B cell (primary cell): ENCODE measurements at regions not wholly inside any gene's neighbourhood (a gene's known extent, or its start where the extent isn't known, plus 50 kb on each side); places are given as distances from the start of the nearest gene placed in this dataset.

Experiments used
- ATAC-seq: fragments of 200-7000 bp; cut with Tn5 transposase; one replicate; pipeline ENCODE4 v1.10.0; 2021; ENCODE audit warnings: low read depth, mild to moderate bottlenecking, moderate number of reproducible peaks, moderate library complexity
- CTCF ChIA-PET: fragments of 350-600 bp; sonication (Branson Sonifier 250); formaldehyde crosslinking; loops from one replicate; lab custom pipeline; 2021; ENCODE audit warnings: antibody characterized with exemption, inconsistent platforms; lab: Charles Lee
- POLR2A ChIA-PET: fragments of 350-600 bp; sonication (Branson Sonifier 250); formaldehyde crosslinking; loops from one replicate; lab custom pipeline; 2021; ENCODE audit warnings: antibody characterized with exemption; lab: Charles Lee
- DNase-seq: peaks from one replicate; pipeline ENCODE4 v3.0.0; 2013
- H2AFZ ChIP-seq: 2 replicates; pipeline ENCODE4 v1.6.1; 2012; ENCODE audit warnings: mild to moderate bottlenecking, low read depth, low read length; ENCODE audit not compliant: insufficient read depth, poor library complexity, severe bottlenecking
- H3K27ac ChIP-seq, 2 donors: 1 replicate in 1 of 2; 2 replicates in 1 of 2; pipeline ENCODE4 v1.5.1; 2012 to 2013; ENCODE audit warnings: low read length in 2 of 2, mild to moderate bottlenecking in 2 of 2, moderate library complexity in 1 of 2
- H3K27me3 ChIP-seq, 4 experiments: fragments of 200-600 bp in 1 of 4; sonication (generic) in 1 of 4; replicated peaks in 1 of 4; 1 replicate in 2 of 4; 2 replicates in 2 of 4; pipeline versions ENCODE4 v1.6.1 to v1.7.0; 2013 to 2016; ENCODE audit warnings: low read length in 3 of 4, mild to moderate bottlenecking in 2 of 4, mixed read lengths in 1 of 4, moderate library complexity in 1 of 4; ENCODE audit not compliant: insufficient read depth in 4 of 4, control insufficient read depth in 3 of 4; ENCODE audit errors: control extremely low read depth in 1 of 4
- H3K36me3 ChIP-seq, 2 experiments: replicated peaks in 1 of 2; 1 replicate in 1 of 2; 2 replicates in 1 of 2; pipeline versions ENCODE4 v1.6.1 to v1.7.1; 2013; ENCODE audit warnings: low read length in 1 of 2; ENCODE audit not compliant: insufficient read depth in 2 of 2, control insufficient read depth in 1 of 2; ENCODE audit errors: control extremely low read depth in 1 of 2, extremely low read depth in 1 of 2
- H3K4me1 ChIP-seq, 2 donors: fragments of 200-600 bp in 1 of 2; sonication (generic) in 1 of 2; 1 replicate in 1 of 2; 2 replicates in 1 of 2; pipeline versions ENCODE4 v1.5.1 to v1.6.1; 2013 to 2017; ENCODE audit warnings: low read length in 2 of 2; ENCODE audit not compliant: control insufficient read depth in 2 of 2, insufficient read depth in 2 of 2
- H3K4me2 ChIP-seq: replicated peaks from 2 replicates; pipeline ENCODE3; 2012; ENCODE audit warnings: mild to moderate bottlenecking, low read depth, low read length; ENCODE audit not compliant: poor library complexity, severe bottlenecking
- H3K4me3 ChIP-seq, 5 experiments: fragments of 200-600 bp in 1 of 5; sonication (generic) in 1 of 5; 1 replicate in 3 of 5; 2 replicates in 2 of 5; pipeline versions ENCODE4 v1.5.1 to v1.7.0; 2011 to 2016; ENCODE audit warnings: low read length in 4 of 5, mild to moderate bottlenecking in 4 of 5, low read depth in 2 of 5, control low read depth in 1 of 5, moderate library complexity in 1 of 5; ENCODE audit not compliant: insufficient read depth in 1 of 5; ENCODE audit errors: control extremely low read depth in 1 of 5, extremely low read depth in 1 of 5
- H3K79me2 ChIP-seq: fragments of 200-600 bp; sonication (generic); one replicate; pipeline ENCODE4 v1.6.0; 2016; ENCODE audit warnings: low read length; ENCODE audit not compliant: control insufficient read depth, insufficient read depth
- H3K9ac ChIP-seq: fragments of 200-600 bp; sonication (generic); 2 replicates; pipeline ENCODE4 v1.6.1; 2017; ENCODE audit warnings: mild to moderate bottlenecking, low read length, moderate library complexity
- H3K9me3 ChIP-seq, 3 donors: one replicate each; pipeline versions ENCODE4 v1.6.1 to v1.7.1; 2013; ENCODE audit warnings: low read length in 2 of 3; ENCODE audit not compliant: control insufficient read depth in 2 of 3, insufficient read depth in 1 of 3; ENCODE audit errors: control extremely low read depth in 1 of 3
- H4K20me1 ChIP-seq: 2 replicates; pipeline ENCODE4 v1.6.0; 2012; ENCODE audit warnings: mild to moderate bottlenecking, low read length; ENCODE audit not compliant: insufficient read depth, control insufficient read depth, poor library complexity, severe bottlenecking
- H3K27ac Mint-ChIP-seq: one replicate; pipeline ENCODE4 v1.8.0; 2021; ENCODE audit warnings: mixed read lengths
- H3K27me3 Mint-ChIP-seq: one replicate; pipeline ENCODE4 v1.8.0; 2021; ENCODE audit warnings: mixed read lengths
- H3K4me1 Mint-ChIP-seq: one replicate; pipeline ENCODE4 v1.8.0; 2021; ENCODE audit warnings: mixed read lengths
- H3K4me3 Mint-ChIP-seq: one replicate; pipeline ENCODE4 v1.8.0; 2021; ENCODE audit warnings: mixed read lengths
- H3K9me3 Mint-ChIP-seq: one replicate; pipeline ENCODE4 v1.8.0; 2022; ENCODE audit warnings: mixed read lengths; ENCODE audit not compliant: insufficient read depth
- EZH2 ChIP-seq: IDR thresholded peaks from 2 replicates; pipeline ENCODE4 v1.6.1; 2012; ENCODE audit warnings: borderline replicate concordance, low read depth, mild to moderate bottlenecking, moderate library complexity, low read length; ENCODE audit not compliant: insufficient read depth, poor library complexity, severe bottlenecking
- WGBS: methylation state at CpG from one replicate; pipeline ENCODE4 v1.1.5; 2013; ENCODE audit warnings: missing lambda C conversion rate; ENCODE audit not compliant: insufficient coverage; 5-methylcytosine and 5-hydroxymethylcytosine counted together
- intact Hi-C: fragments of 100-400 bp; cut with micrococcal nuclease; formaldehyde crosslinking; loops from one replicate; pipeline ENCODE4 v1.10.0; 2022
- TF ChIP-seq, protein P1 (sequence below): fragments of 200-600 bp; IDR thresholded peaks from one replicate; pipeline ENCODE4 v1.8.0; 2022; ENCODE audit warnings: antibody characterized with exemption, mild to moderate bottlenecking

DNA sequence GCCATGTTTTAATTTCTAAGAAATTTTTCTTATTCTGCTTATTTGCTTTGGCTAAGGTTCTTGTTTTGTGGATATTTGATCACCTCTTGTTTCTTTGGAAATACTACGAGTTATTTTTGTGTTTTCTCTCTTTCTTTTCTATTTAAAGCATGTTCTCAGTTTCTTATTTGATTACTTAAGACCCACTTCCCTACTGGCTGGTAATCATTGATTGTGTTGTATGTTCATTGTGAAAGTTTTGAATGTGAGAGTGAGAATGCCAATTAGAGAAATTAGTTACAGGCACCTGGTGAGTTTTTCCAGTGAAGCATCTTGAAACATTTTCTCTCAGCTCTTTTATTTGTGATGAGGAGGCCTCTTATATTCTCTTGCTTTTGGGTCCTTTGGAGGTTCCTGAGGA, 226.7 kb upstream of the MC4R start:
- Mint-ChIP-seq H3K4me3 (no peak overlapping the region), H3K27me3 (no peaks in the 10 kb centered on the region), H3K9me3 (no peaks in the 10 kb centered on the region), H3K4me1 (no peaks in the 10 kb centered on the region), H3K27ac (no peak overlapping the region)
- H3K9me3 ChIP-seq: no peaks in the 10 kb centered on the region
- ATAC-seq (no peak), DNase-seq (no peak)
- intact Hi-C loops: no loop called here
- ChIA-PET POLR2A (no interaction called here), CTCF (no interaction called here)
- no peak overlapping the region for H3K9ac ChIP-seq
- no peaks in the 10 kb centered on the region for H4K20me1 ChIP-seq
- no peak overlapping the region for H2AFZ ChIP-seq
- H3K27me3 ChIP-seq: no peaks in the 10 kb centered on the region
- no peaks in the 10 kb centered on the region for H3K4me1 ChIP-seq
- TF ChIP-seq EZH2: no peak
- TF ChIP-seq, protein P1, sequence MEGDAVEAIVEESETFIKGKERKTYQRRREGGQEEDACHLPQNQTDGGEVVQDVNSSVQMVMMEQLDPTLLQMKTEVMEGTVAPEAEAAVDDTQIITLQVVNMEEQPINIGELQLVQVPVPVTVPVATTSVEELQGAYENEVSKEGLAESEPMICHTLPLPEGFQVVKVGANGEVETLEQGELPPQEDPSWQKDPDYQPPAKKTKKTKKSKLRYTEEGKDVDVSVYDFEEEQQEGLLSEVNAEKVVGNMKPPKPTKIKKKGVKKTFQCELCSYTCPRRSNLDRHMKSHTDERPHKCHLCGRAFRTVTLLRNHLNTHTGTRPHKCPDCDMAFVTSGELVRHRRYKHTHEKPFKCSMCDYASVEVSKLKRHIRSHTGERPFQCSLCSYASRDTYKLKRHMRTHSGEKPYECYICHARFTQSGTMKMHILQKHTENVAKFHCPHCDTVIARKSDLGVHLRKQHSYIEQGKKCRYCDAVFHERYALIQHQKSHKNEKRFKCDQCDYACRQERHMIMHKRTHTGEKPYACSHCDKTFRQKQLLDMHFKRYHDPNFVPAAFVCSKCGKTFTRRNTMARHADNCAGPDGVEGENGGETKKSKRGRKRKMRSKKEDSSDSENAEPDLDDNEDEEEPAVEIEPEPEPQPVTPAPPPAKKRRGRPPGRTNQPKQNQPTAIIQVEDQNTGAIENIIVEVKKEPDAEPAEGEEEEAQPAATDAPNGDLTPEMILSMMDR: no peak
- H3K27ac ChIP-seq: no peak overlapping the region
- no peak overlapping the region for H3K4me3 ChIP-seq
- H3K4me2 ChIP-seq: no peak overlapping the region
- H3K36me3 ChIP-seq: no peaks in the 10 kb centered on the region
- no CpG with 5 or more reads among the region's 1 CpG for WGBS
- H3K79me2 ChIP-seq: no peaks in the 10 kb centered on the region

DNA sequence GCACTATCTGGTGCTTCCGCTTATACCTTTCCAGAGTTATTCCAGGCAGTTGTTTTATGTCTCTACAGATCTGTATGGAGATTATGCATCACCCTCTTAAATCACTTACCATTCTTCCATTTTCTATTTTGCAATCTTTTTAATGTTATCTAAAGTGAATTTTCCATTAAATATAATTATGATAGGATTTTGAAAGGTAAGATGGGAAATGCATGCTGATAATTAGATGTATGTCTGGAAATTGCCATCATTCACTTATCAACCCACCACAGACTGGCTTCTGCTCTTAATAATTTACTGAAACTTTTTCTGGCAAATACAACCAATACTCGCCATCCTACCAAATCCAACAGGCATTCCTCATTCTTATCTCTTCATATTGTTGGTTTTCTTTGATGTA, 227.4 kb upstream of the MC4R start:
- no peaks in the 10 kb centered on the region for H3K4me1 ChIP-seq
- H3K27me3 Mint-ChIP-seq: no peaks in the 10 kb centered on the region

More for the DNA sequence above, 227.4 kb upstream of the MC4R start:
- Histone ChIP-seq H3K36me3 (no peaks in the 10 kb centered on the region), H3K4me2 (no peak overlapping the region), H3K9me3 (no peaks in the 10 kb centered on the region), H3K79me2 (no peaks in the 10 kb centered on the region), H3K27ac (no peak overlapping the region), H3K4me3 (no peak overlapping the region), H3K27me3 (no peaks in the 10 kb centered on the region), H3K9ac (no peak overlapping the region), H4K20me1 (no peaks in the 10 kb centered on the region), H2AFZ (no peak overlapping the region)
- no peaks in the 10 kb centered on the region for H3K9me3 Mint-ChIP-seq
- H3K4me3 Mint-ChIP-seq: no peak overlapping the region
- TF ChIP-seq, protein P1: no peak
- TF ChIP-seq EZH2: no peak
- POLR2A ChIA-PET: no interaction called here
- DNase-seq (no peak), ATAC-seq (no peak)
- no peaks in the 10 kb centered on the region for H3K4me1 Mint-ChIP-seq
- CTCF ChIA-PET: no interaction called here
- intact Hi-C loops: no loop called here
- no CpG with 5 or more reads among the region's 2 CpGs for WGBS
- H3K27ac Mint-ChIP-seq: no peak overlapping the region
